ENCODE measurements at regions not wholly inside any gene's neighbourhood (a gene's known extent, or its start where the extent isn't known, plus 50 kb on each side); places are given as distances from the start of the nearest gene placed in this dataset.

DNA sequence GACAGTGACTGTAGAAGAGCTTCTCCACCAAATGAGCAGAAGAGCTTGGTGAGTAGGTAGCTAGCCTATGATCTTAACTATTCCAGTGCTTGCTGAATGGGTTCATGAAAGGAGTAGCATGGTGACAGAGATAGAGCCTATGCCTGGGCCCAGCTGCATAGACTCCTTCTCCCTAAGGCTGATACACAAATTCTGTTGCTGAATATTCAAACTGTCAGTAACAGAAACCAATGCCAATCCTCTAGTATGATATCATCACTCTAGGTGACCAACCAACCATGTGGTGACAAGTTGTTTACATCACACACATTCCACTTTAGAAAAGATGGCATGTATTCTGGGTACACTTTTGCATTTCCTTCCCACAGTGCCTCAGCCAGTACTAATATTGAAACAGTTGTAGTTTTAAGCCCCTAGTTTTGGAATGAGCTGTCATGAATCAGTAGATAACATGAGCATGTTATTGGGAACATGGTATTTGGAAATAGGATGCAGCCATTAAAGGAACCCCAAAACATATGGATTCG is 103.4 kb upstream of the GRXCR1 start:
- Histone ChIP-seq H3K4me1 (no peaks in the 10 kb centered on the region), H3K9me3 (peaks cover 0 to 7% (median 0%) of the 10 kb centered on the region in 12 donors), H3K27ac (no peak overlapping the region), H3K27me3 (no peaks in the 10 kb centered on the region), H3K36me3 (no peaks in the 10 kb centered on the region), H3K4me3 (no peak overlapping the region)
- DNase-seq: no peak
- intact Hi-C loops (cut with DNase I): no loop called here
- TF ChIP-seq, protein P1, sequence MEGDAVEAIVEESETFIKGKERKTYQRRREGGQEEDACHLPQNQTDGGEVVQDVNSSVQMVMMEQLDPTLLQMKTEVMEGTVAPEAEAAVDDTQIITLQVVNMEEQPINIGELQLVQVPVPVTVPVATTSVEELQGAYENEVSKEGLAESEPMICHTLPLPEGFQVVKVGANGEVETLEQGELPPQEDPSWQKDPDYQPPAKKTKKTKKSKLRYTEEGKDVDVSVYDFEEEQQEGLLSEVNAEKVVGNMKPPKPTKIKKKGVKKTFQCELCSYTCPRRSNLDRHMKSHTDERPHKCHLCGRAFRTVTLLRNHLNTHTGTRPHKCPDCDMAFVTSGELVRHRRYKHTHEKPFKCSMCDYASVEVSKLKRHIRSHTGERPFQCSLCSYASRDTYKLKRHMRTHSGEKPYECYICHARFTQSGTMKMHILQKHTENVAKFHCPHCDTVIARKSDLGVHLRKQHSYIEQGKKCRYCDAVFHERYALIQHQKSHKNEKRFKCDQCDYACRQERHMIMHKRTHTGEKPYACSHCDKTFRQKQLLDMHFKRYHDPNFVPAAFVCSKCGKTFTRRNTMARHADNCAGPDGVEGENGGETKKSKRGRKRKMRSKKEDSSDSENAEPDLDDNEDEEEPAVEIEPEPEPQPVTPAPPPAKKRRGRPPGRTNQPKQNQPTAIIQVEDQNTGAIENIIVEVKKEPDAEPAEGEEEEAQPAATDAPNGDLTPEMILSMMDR (IDR thresholded peaks at IDR 0.05): no peak
- no peak for TF ChIP-seq POLR2A (IDR thresholded peaks at IDR 0.05)
- no peak for ATAC-seq
- 68 to 77% (median 69%) methylated on average over 1 of the region's 1 CpG for WGBS, 4 donors

DNA sequence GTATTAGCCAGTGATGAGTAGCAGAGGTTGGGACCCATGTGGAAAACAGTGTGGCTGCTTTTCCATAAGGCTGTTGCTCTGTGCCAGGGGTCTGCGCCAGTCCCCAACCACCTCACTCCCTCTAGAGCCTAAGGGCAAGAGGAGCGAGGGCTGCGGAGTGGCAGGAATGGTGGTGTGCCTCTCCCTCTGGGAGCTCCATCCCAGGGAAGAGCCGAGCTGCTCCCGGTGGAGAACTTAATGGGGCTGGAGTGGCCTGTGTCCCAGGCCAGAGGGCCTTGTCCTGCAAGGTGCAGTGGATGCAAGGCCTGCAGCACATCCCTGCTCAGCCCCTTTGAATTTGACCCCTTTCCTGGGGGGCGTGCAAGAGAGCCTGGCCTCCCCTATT is 105.4 kb upstream of the GRXCR1 start:
- no peaks in the 10 kb centered on the region for H3K27me3 ChIP-seq
- no peak overlapping the region for H3K4me3 ChIP-seq
- 86 to 90% (median 87%) methylated on average over 5 to 6 of the region's 6 CpGs for WGBS, 4 donors
- no peak for TF ChIP-seq POLR2A (IDR thresholded peaks at IDR 0.05)
- TF ChIP-seq, protein P1 (IDR thresholded peaks at IDR 0.05): no peak
- no peaks in the 10 kb centered on the region for H3K36me3 ChIP-seq
- ATAC-seq (no peak), DNase-seq (no peak)
- H3K9me3 ChIP-seq: peaks cover 0 to 7% (median 0%) of the 10 kb centered on the region in 12 donors
- H3K4me1 ChIP-seq: no peaks in the 10 kb centered on the region
- no peak overlapping the region for H3K27ac ChIP-seq
- intact Hi-C loops (cut with DNase I): no loop called here

DNA sequence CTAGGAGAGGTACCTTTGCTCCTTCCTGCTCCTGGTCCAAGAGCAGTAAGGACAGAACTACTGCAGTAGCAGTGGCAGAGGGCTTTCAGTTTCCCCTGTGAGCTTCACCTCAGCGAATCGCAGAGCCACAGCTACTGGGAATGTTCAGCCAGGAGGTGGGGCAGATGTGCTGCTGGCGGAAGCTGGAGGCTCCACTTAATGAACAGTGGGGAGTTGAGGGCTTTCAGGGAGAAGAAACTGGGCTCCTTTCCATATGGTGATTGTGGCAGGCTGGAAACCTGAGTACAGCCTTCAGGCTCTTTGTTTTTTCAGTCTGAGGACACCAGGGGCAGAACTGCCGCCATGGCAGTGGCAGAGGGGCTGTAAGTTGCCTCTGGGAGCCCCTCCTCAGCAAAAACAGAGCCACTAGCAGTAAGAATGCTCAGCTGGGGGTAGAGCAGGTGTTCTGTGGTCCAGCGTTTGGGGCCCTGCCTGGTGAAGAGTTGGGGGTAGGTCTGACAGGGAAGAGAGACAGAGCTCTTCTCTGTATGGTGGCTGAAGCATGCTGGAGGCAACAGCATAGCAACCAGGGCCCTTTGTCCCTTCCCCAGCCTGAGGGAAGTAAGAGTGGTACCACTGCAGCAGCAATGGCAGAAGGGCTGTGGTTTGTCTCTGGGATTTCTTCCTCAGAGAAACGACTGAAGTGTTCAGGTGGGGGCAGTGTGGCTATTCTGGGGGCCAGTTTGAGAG is 106.0 kb upstream of the GRXCR1 start:
- Histone ChIP-seq H3K4me3 (no peak overlapping the region), H3K27ac (no peak overlapping the region), H3K4me1 (no peaks in the 10 kb centered on the region), H3K36me3 (no peaks in the 10 kb centered on the region), H3K9me3 (peaks cover 0 to 7% (median 0%) of the 10 kb centered on the region in 12 donors), H3K27me3 (no peaks in the 10 kb centered on the region)
- intact Hi-C loops (cut with DNase I): no loop called here
- DNase-seq (no peak), ATAC-seq (peak in 1 of 4 donors; percentile 31)
- 54 to 67% (median 58%) methylated on average over 6 of the region's 6 CpGs for WGBS, 4 donors
- TF ChIP-seq, protein P1 (IDR thresholded peaks at IDR 0.05): no peak
- no peak for TF ChIP-seq POLR2A (IDR thresholded peaks at IDR 0.05)

DNA sequence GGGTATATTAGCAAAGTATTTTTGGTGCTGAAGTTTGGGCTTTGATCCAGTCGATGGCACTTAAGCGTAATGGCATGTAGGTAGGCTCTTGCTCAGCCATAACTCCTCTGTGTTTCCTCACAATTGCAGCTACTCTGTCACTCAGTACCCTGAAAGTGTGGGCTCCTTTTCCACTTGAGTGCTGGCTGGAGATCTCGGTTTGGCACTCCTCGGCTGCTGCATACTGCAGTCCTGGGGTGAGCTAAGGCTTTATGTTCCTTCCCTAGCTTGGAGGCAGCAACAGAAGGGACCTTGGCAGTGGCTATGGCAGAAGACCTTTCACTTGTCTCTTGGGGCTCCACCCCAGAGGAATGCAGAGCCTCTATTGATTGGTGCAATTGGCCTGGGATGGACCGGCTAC is 106.7 kb upstream of the GRXCR1 start:
- Histone ChIP-seq H3K4me1 (no peaks in the 10 kb centered on the region), H3K9me3 (peaks cover 0 to 7% (median 0%) of the 10 kb centered on the region in 12 donors), H3K27ac (no peak overlapping the region), H3K27me3 (no peaks in the 10 kb centered on the region), H3K4me3 (no peak overlapping the region), H3K36me3 (no peaks in the 10 kb centered on the region)
- intact Hi-C loops (cut with DNase I): no loop called here
- WGBS, 4 donors: 65 to 82% (median 74%) methylated on average over 5 of the region's 5 CpGs
- ATAC-seq (no peak), DNase-seq (no peak)
- TF ChIP-seq, protein P1 (IDR thresholded peaks at IDR 0.05): no peak
- no peak for TF ChIP-seq POLR2A (IDR thresholded peaks at IDR 0.05)
